Activated T-cell treated with anti-CD3 and anti-CD28 coated beads, Interleukin-2, amount 50 U/mL, for 48 hours (primary cell): ENCODE measurements at regions not wholly inside any gene's neighbourhood (a gene's known extent, or its start where the extent isn't known, plus 50 kb on each side); places are given as distances from the start of the nearest gene placed in this dataset.
"Not testable (repeated sequence)": the region's sequence is repeated elsewhere in the genome, so short reads cannot be mapped to it uniquely, and the experiment has no call there.

Experiments
- DNase-seq, 2 experiments: peaks; one replicate each; pipeline ENCODE4 v3.0.0-alpha.2; 2020

GRCh38 chr7:65453341-65454030, 79.8 kb downstream of the ZNF92 start:
- no peak for DNase-seq

- no peak for DNase-seq
Measured at GRCh38 chr7:65454469-65454868, 80.8 kb downstream of the ZNF92 start.

- DNase-seq: not testable (repeated sequence)
Measured at GRCh38 chr7:65455050-65455449, 81.4 kb downstream of the ZNF92 start.

- no peak for DNase-seq
Measured at GRCh38 chr7:65457705-65458104, 84.0 kb downstream of the ZNF92 start.

- DNase-seq: no peak
Measured at GRCh38 chr7:65459438-65459837, 85.8 kb downstream of the ZNF92 start.

GRCh38 chr7:65462148-65462716, 88.6 kb downstream of the ZNF92 start:
- DNase-seq: no peak

GRCh38 chr7:65463184-65463583, 89.5 kb downstream of the ZNF92 start:
- DNase-seq: no peak

GRCh38 chr7:65469919-65470558, 96.4 kb downstream of the ZNF92 start:
- not testable (repeated sequence) for DNase-seq

GRCh38 chr7:65471587-65471986, 97.9 kb downstream of the ZNF92 start:
- no peak for DNase-seq

- no peak for DNase-seq
Measured at GRCh38 chr7:65475040-65475726, 101.5 kb downstream of the ZNF92 start.

- no peak for DNase-seq
Measured at GRCh38 chr7:65475734-65476319, 102.2 kb downstream of the ZNF92 start.

- DNase-seq: no peak
Measured at GRCh38 chr7:65477326-65477725, 103.7 kb downstream of the ZNF92 start.

- DNase-seq: no peak
Measured at GRCh38 chr7:65489260-65489767, 115.7 kb downstream of the ZNF92 start.

GRCh38 chr7:65496697-65497096, 123.0 kb downstream of the ZNF92 start:
- DNase-seq: not testable (repeated sequence)

GRCh38 chr7:65503434-65504152, 129.9 kb downstream of the ZNF92 start:
- no peak for DNase-seq

GRCh38 chr7:65504504-65505319, 131.1 kb downstream of the ZNF92 start:
- not testable (repeated sequence) for DNase-seq

GRCh38 chr7:65505320-65505633, 131.6 kb downstream of the ZNF92 start:
- not testable (repeated sequence) for DNase-seq

- DNase-seq: peak in 1 of 2 experiments; percentile 18
Measured at GRCh38 chr7:65508581-65509367, 135.1 kb downstream of the ZNF92 start.

GRCh38 chr7:65509368-65510186, 135.9 kb downstream of the ZNF92 start:
- DNase-seq: peak in 1 of 2 experiments; percentile 17

- DNase-seq: not testable (repeated sequence)
Measured at GRCh38 chr7:65510187-65510538, 136.5 kb downstream of the ZNF92 start.
